ACHN (cell line): ENCODE measurements at regions not wholly inside any gene's neighbourhood (a gene's known extent, or its start where the extent isn't known, plus 50 kb on each side); places are given as distances from the start of the nearest gene placed in this dataset.

Experiments used
- DNase-seq: peaks from one replicate; pipeline ENCODE4 v3.0.0-alpha.2; 2015
- in situ Hi-C: cut with HindIII; loops from 2 replicates; pipeline ENCODE4 v1.10.0; 2017; ENCODE audit warnings: low sequenced_read_pairs, low pct_ligation_motif_present, low pct_unique_long_range_greater_than_20kb

DNA sequence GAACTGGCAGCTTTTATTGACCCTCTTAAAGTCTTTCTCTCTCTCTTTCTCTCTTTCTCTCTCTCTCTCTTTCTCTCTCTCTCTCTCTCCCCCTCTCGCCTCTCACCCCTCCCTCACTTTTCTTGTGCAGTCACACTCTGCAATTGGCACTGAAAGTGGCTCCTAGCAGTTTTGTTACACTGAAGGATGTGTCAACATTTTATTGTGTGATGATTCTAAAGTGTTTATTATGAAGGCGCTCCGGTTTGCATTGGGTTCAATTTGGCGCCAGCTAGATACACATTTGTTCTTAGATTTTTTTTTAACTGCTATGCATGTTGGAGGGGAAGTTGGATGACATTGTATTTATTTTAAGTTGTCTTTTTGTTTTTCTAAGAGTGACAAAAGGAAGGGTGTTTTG, 64.0 kb upstream of the CHRM3 start:
- in situ Hi-C loops, result no loop called here
- DNase-seq, result no peak

DNA sequence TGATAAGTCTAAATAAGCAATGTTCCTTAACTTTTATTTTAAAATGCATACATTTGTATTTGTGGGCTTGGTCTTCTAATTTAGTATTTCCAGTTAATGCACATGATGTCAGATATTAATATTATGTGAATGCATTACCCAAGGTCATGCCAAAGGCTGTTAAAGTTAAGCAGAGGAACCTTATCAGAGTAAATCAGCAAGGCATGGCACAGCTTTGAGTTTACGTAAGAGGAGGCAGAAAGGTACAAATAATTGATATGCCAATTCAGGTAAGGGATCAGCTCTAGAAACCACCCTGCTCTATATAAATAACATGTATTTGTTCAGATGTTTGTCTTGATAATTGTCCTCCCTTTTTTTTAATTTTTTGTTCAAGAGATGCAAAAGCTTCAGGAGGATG, 64.5 kb upstream of the CHRM3 start:
- in situ Hi-C loops, result no loop called here
- DNase-seq, result no peak

DNA sequence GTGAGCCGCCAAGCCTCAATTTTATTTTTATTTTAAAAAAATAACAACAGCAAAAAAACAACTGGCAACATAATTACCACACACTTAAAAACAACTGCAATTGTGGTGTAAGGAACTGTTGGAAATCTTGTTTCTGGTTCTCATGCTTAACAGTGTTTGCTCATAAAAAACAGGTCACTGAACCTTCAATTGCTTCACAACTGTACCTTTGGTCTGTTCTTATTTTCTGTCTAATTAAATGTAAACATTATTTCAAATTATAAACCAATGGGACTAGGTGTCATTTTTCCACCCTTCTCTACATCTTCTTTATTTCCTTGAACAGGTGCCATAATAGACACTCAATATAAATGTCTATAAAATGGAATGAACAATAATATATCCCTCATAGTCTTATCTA, 68.4 kb upstream of the CHRM3 start:
- no peak for DNase-seq
- in situ Hi-C loops, result no loop called here

DNA sequence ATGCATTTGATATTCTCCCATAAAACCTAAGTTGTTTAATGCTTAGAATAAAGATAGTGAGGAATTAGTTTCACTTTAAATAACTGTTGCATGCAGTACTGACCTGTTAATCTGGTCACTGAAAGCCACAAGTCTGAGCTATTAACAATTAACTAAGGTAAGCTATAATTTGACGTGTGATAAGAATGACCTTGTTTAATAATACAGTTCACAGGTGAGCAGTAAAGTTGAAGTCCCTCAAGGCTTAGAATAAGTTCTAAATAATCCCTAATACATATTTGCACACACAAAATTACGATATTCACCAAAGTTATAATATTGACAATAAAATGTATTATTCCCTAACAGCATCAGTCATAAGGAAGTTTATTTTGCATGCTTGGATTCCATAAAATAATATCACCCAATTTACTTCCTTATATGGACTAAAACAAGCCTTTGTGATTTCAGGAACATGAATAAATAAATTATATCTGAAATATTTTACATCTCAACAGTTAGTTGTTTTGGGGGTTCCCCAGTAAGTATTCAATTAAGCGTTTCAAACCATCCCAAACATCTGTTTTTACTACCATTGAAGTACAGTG, 70.6 kb upstream of the CHRM3 start:
- no peak for DNase-seq
- in situ Hi-C loops, result no loop called here

DNA sequence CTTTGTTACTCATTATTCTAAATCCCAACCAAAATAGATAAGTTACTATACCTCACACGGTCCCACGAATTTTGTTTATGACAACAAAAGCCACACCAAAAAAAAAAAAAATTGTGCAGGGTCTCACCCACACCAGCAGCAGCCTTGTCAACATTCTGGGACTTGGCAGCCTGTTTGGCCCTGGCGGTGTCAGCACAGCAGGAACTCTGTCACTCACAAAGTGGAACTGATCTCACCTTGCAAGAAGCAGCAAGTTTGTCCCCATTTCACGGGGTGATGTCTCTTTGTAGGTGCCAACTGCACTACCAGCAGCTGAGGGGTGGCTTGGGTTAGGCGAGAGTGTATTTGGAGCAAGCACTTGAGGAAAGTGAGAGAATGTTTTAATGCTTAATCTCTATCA, 75.0 kb upstream of the CHRM3 start:
- DNase-seq, result no peak
- in situ Hi-C loops, result no loop called here

DNA sequence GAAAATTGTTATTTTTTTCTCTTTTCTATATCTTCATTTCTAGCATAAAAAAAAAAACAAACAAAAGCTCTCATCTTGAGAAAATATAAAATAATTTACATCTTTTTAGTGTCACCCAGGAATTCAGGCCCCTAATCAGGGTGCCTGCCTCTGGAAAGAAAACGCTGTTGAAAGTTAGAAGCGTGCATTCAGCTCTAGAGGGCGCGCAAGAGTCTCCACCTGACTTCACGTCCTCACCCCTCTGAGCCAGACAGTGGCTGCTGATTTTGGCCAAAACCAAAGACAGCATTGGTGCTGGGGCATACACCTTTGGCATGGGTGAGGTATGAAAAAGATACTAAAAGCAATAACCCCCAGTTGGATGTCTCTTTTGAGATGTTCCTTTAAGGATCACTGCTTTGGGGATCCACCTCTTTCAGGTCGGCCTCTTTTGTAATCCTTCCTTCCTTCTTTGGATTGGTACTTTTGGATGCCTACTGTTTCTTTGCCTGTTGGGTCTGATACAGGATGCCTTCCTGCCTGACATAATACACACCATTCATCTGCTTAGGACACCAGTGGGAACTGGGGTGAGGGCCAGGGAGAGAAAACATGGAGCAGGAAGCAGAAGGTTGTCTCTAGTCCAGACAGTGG, 77.6 kb upstream of the CHRM3 start:
- in situ Hi-C loops, result no loop called here
- DNase-seq, result peak; percentile 41

DNA sequence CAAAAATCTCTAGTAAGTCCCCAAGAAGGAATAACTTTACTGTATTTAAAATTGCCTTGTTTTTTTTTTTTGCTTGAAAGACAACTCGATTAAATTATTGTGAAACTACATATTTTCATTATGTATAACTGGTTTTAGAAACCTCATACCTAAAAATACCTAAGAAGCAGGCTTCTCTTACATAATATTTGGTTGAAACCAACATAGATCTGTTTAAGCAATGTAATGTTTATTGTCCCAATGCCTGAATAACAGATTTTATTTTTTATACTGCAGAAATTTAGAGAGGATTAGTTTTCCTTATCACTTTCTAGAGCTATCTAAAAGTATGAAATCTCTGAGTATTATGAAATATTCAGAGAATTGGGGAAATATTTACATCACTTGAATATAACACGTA, 78.5 kb upstream of the CHRM3 start:
- in situ Hi-C loops, result no loop called here
- no peak for DNase-seq

DNA sequence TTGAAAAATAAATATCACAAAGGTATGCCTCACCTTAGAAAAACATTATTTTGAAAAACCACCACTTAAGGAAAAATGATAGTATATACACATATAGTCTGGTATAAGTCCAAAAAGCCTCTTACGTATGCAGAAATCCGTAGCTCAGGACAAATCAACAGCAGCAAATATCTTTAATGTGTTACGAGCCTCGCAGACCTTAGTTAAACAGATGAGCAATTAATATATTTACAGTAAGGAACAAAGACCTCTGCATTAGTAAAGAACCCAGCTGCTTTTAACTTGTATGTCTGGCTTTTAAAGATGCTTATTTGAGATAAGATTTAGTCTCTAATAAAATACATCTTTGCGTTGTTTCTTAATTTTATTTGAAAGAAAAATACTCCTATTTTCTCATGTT, 79.9 kb upstream of the CHRM3 start:
- no peak for DNase-seq
- in situ Hi-C loops, result no loop called here

DNA sequence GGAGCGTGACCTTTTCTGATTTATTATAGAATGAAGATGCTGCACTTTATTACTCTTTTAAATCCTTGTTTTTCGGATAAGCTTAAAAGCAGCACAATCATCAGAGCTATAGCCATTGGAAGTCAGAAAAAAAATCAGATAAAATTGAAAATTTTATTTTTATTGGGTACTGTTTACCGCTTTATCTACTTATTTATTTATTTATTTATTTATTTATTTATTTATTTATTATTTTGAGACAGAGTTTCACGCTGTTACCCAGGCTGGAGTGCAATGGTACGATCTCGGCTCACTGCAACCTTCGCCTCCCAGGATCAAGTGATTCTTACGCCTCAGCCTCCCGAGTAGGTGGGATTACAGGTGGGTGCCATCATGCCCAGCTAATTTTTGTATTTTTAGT, 83.1 kb upstream of the CHRM3 start:
- DNase-seq, result no peak
- in situ Hi-C loops, result no loop called here

DNA sequence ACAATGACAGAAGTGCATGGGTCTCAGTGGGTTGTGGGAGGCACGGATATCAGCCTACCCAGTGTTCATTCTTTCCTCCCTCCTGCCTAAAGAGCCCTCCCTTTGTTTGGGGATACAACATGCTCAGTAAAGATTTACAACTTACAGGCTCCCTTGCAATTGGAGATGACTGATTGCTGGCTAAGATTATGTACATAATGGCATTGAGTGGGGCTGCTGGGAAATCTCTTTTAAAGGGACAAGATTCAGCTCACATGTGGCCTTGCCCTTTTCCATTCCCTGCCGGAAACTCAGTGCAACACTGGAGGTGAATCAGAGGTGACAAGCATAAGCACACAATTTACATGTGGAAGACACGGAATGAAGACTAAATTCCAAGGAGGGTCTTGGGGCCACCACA, 83.7 kb upstream of the CHRM3 start:
- DNase-seq, result no peak
- in situ Hi-C loops, result no loop called here

DNA sequence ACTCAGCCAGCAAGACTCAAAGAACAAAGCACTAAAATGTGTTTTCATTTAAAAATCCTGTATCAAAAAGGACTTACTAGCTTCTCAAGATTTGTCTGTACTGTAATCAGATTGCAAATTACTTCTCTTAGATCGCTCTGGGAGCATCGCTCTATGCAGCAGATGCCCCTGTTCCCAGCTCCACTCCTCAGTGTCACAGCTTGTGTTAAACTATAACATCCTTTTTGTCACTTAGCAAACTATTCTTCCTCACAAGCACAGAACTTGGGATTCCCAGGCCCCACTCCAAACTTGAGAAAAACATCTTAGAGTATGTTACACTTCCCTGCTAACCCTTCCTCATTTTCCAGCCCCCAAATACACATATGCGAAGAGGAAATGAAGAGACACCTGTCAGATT, 85.1 kb upstream of the CHRM3 start:
- no peak for DNase-seq
- in situ Hi-C loops, result no loop called here

DNA sequence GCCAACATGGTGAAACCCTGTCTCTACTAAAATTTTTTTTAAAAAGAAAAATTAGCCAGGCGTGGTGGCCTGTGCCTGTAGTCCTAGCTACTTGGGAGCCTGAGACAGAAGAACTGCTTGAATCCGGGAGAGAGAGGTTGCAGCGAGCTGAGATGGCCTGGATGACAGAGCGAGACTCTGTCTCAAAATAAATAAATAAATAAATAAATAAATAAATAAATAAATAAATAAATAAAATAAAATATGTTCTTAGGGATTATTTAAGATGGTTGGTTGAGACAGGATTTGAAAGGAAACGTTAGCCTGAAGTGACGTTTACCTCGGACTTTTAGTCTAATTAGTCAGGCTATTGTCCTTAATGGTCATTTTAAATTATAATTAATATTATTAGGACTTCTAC, 88.5 kb upstream of the CHRM3 start:
- DNase-seq, result no peak
- in situ Hi-C loops, result no loop called here

DNA sequence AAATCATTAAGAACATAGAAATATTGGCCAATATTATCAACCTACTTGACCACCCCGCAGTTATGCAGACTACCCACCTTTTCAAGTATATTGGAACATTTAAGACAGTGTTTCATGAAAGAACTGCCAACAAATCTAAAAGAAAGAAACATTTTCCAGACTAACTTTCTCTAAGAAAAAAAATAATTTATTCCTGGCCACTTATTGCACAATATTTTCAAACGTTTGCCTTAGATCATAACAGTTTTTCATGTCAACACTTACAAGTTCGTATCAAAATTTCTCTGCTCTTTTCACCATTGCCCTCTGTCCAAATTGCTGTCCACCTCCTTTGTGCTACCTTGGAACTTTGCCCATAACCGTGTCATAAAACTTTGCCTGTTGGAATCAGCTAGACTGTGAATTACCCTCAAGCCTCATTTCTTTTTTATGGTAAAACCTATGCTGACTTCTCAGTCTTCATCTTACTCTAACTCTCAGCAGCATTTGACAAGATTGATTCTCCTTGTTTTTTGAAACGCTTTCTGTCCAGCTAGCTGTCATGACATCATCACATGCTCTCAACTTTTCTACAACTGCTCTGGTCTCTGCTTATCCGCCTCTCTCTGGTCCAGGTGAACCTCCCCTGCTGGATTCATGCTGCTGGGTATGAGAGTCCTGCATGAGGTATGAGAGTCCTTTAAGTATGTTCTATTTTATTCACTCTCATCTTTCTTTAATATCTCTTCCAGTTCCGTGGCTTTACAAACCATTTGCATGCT, 92.8 kb upstream of the CHRM3 start:
- no peak for DNase-seq
- in situ Hi-C loops, result no loop called here

DNA sequence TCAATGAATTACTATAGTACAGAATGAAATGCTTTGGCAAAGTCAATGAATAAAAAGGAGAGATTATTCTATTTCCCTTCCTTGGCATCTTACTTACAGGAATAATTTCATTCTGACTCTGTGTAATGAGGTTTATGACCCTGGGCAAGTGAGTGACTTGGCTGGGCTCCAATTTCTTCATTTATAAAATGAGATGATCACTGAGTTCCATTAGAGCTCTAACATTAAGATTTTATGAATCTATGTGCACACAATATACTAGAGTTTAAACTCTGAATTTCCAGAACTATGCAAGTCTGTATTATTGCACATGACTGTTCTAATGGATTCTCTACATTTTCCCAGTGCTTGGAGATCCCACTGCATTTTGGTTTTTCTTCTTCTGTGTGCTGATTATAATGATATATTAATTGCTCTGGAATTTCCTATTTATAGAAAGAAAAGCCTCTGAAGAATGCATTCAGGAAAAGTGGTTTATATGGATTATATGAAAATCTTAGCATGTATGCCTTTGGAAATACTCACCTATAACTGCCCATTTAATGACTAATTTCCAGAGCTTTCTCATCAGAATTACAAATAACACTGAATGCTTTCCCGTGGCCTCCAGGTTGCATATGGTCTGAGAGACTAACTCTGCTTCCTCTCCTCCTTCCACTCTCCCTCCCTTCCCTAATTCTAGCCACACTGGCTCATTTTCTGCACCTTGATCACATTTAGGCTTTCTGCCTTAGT, 97.4 kb upstream of the CHRM3 start:
- in situ Hi-C loops, result no loop called here
- no peak for DNase-seq

DNA sequence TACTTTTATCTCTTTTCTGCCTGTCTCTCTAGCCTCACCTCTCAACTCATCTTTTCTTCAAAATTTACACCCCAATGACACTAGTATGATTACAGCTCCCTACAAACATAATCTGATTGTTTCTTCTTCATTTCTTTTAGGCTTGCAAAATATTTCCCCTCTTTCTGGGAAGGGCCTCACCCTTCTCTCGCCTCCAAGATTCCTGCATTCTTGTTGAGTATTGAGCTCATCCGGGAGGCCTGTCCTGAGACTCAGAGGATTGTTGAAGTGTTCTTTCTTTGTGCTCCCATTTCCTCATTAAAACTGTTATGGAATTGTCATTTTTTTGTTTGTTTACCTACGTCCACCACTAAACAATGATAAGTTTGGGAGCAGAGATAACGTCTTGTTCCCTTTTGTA, 99.1 kb upstream of the CHRM3 start:
- DNase-seq, result no peak
- in situ Hi-C loops, result no loop called here

DNA sequence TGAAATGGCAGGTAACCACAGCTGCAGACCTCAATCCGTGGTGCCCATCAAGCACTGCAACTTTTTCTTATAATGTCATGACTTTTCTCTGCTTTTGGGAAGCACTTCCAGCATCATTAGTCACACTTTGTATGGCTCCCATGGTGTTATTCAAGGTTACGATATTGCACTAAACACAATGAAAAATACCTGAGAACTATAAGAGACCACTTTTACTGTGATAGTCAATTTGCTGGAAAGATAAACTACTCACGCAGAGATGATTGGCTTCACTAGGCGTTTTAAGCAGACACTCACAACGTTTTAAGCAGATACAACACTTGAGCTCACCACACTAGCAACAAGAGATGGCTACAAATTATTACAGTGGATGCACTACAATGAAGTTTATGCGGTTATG, 103.2 kb upstream of the CHRM3 start:
- DNase-seq, result no peak
- in situ Hi-C loops, result no loop called here

DNA sequence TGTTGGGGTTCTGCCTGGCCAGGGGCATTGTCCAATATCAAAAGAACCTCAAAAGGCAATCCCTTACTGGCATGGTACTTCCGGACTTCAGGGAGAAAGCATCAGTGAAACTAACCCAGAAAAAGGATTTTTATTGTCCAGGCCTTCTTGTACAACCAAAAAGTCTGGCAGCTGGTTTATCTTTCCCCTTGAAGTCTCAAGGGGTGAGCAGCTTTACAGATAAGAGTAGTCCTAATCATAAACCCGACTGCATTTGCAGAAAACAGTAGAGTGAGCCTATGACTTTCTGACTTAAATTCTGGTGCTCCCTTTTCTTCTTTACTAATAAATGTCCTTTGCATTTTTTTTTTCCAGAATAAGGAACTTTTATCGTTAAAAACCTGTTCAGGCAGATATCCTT, 104.0 kb upstream of the CHRM3 start:
- in situ Hi-C loops, result no loop called here
- DNase-seq, result no peak

DNA sequence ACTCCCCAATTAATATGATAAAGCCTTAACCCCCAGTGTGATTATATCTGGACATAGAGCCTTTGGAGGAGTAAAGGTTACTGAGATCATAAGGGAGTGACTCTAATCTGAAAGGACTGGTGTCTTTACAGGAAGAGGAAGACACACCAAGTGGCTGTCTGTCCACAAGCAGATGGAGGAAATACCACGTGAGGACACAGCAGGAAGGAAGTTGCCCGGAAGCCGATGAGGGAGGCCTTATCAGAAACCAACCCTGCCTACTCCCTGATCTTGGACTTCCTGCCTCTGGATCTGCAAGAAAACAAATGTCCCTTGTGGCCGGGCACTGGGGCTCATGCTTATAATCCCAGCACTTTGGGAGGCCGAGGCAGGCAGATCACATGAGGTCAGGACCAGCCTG, 110.3 kb upstream of the CHRM3 start:
- no peak for DNase-seq
- in situ Hi-C loops, result no loop called here

DNA sequence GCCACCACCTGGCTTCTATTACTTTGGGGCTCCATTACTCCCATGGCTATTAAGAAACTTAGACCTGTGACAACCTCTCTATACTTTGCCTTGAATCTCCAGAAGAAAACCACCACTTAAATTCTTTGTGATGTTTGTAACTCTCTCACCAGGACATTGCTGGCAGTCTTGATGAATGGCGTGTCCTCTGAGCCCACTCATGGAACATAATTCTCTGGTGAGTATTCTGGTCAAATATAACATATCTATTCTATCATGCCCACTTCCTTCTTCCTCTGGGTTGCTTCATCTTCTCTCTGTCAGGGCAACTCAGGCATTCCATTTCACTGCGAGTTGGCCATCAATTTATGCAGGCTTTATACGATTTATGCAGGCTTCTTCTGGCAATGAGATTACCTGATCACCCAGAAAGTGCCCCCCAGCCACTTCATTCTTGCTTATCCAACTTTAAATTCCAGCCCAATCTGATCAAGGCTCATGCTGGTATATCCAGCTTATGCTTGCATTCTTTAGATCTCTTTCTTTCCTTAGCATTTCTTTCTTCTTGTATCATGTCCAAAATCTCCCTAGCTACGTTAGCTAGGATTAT, 112.0 kb upstream of the CHRM3 start:
- in situ Hi-C loops, result no loop called here
- DNase-seq, result no peak
